ENCODE measurements at regions not wholly inside any gene's neighbourhood (a gene's known extent, or its start where the extent isn't known, plus 50 kb on each side); places are given as distances from the start of the nearest gene placed in this dataset.
A peak's percentile ranks its signal among the peaks of the same experiment; 100 is the strongest.

GRCh38 chr14:73786636-73787485, 64.8 kb upstream of the PTGR2 start:
- H3K36me3 Mint-ChIP-seq (ENCODE audit: insufficient read depth), result peaks cover 15% of the 10 kb centered on the region
- peaks cover 63% of the 10 kb centered on the region for H3K4me1 Mint-ChIP-seq
- DNase-seq (ENCODE audit: low spot score in 2 of 2), result peak; percentile 40 to 42
- no peaks in the 10 kb centered on the region for H3K27me3 Mint-ChIP-seq
- peak overlapping the region; percentile 92 for H3K4me3 Mint-ChIP-seq
- ATAC-seq (replicated peaks; ENCODE audit: extremely low read depth, poor library complexity, severe bottlenecking), result peak; percentile 48
- H3K9me3 Mint-ChIP-seq, result no peaks in the 10 kb centered on the region
- H3K27ac Mint-ChIP-seq (ENCODE audit: low read depth), result peak overlapping the region; percentile 97

- Mint-ChIP-seq H3K4me1 (peaks cover 68% of the 10 kb centered on the region), H3K36me3 (ENCODE audit: insufficient read depth) (peaks cover 15% of the 10 kb centered on the region), H3K27ac (ENCODE audit: low read depth) (peak overlapping the region; percentile 97), H3K27me3 (no peaks in the 10 kb centered on the region), H3K9me3 (no peaks in the 10 kb centered on the region), H3K4me3 (peak overlapping the region; percentile 92)
- ATAC-seq (replicated peaks; ENCODE audit: extremely low read depth, poor library complexity, severe bottlenecking), result peak; percentile 78
- DNase-seq (ENCODE audit: low spot score in 2 of 2), result peak; percentile 45 to 55
Observed at GRCh38 chr14:73785834-73786635, 65.6 kb upstream of the PTGR2 start.

DNA sequence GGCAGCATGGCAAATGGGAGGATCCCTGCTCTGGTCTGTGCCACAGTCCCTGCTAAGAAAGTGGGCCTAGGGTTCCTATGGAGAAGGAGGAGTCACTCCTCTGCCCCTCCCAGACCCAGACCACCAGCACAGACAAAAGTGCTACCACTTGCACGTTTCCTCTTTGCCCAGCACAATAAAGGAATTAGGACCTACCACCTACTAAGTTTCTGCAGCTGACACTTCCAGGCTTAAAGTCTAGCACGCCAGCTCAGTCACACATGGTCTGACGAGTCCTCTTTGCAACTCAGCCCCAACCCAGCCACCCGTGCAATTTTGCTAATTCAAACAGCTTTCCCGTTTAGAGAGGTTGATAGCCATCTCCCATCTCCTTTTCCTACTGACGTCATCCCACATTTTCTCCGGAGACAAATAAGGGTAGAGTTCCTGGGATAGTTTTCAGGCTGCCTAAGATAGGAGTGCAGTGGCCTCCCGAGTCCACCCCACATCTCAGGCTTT, 66.2 kb upstream of the PTGR2 start:
- H3K4me1 Mint-ChIP-seq, result peaks cover 74% of the 10 kb centered on the region
- ATAC-seq (replicated peaks; ENCODE audit: extremely low read depth, poor library complexity, severe bottlenecking) (peak; percentile 24), DNase-seq (ENCODE audit: low spot score in 2 of 2) (no peak)
- H3K36me3 Mint-ChIP-seq (ENCODE audit: insufficient read depth), result peaks cover 15% of the 10 kb centered on the region
- H3K9me3 Mint-ChIP-seq, result no peaks in the 10 kb centered on the region
- H3K27ac Mint-ChIP-seq (ENCODE audit: low read depth), result peak overlapping the region; percentile 97
- peak overlapping the region; percentile 92 for H3K4me3 Mint-ChIP-seq
- H3K27me3 Mint-ChIP-seq, result no peaks in the 10 kb centered on the region

GRCh38 chr14:73784988-73785313, 66.7 kb upstream of the PTGR2 start:
- DNase-seq (ENCODE audit: low spot score in 2 of 2) (no peak), ATAC-seq (replicated peaks; ENCODE audit: extremely low read depth, poor library complexity, severe bottlenecking) (no peak)
- Mint-ChIP-seq H3K9me3 (no peaks in the 10 kb centered on the region), H3K27me3 (no peaks in the 10 kb centered on the region), H3K4me1 (peaks cover 79% of the 10 kb centered on the region), H3K36me3 (ENCODE audit: insufficient read depth) (peaks cover 18% of the 10 kb centered on the region), H3K27ac (ENCODE audit: low read depth) (peak overlapping the region; percentile 97), H3K4me3 (peak overlapping the region; percentile 92)

DNA sequence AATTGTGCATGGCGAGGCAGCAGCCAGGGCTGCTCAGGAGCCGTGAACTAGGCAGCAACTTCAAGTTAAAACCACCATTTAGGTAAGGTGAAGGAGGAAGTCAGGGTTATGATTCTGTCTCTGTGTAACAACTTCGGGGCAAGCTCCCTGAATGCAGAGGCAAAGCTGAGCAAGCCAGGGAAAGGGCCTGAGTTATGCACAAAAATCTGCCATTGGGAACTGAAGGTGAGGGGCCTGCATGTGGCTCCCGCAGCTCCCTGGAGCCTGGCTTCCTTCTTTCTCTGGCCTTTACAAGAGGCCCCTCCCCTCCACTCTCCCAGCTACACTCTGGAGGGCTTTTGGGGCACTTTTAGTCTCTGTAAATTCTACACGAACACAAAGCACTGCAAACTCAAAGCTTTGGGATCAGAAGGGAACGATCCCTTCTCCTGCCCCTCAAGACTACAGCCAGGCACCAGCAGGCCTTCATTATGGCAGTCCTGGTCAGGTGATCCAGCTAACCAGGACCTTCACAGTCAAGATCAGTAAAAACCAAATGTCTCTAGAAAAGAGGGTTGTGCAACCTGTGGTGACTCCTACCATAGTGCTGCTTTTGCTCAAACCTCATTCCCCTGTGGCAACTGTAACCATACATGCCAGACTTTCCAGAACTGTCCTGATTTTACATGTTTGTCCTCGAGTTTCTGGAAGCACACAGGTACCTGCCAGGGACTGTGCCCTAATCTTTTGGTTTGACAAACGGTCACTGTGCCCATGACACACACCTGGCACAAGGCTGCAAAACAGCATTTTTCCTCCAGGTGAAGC, 67.2 kb upstream of the PTGR2 start:
- DNase-seq (ENCODE audit: low spot score in 2 of 2), result no peak
- Mint-ChIP-seq H3K27ac (ENCODE audit: low read depth) (peak overlapping the region; percentile 97), H3K27me3 (no peaks in the 10 kb centered on the region), H3K4me1 (peaks cover 75% of the 10 kb centered on the region), H3K36me3 (ENCODE audit: insufficient read depth) (peaks cover 20% of the 10 kb centered on the region), H3K9me3 (no peaks in the 10 kb centered on the region), H3K4me3 (peak overlapping the region; percentile 92)
- ATAC-seq (replicated peaks; ENCODE audit: extremely low read depth, poor library complexity, severe bottlenecking), result no peak

DNA sequence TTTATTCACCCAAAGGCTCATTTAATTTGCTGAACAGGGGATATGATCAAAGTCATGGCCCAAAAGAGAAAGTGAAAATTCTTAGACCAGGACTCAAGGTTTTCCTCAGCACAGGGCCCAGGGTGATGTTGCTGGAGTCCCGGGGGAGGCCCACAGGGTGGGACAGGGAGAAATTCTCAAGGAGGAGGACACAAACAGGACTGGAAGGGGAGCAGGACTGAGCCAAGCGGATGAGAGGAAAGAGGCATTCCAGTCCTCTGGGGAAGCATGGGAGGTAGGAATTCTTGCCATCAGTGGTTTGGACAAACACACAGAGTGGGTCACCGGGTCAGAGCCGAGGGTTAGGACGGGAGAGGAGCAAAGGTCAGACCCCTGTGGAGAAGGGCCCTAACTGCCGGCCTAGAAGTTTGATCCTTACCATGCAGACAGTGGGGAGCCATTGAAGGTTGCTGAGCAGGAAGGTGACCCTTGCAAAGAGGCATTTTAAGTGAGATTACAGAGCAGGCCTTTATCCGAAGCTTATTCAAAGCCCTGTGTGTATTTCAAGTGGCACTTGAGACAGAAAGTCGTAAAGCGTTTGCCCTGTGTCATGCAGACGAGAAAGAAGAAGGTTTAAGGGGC, 68.4 kb upstream of the PTGR2 start:
- H3K27me3 Mint-ChIP-seq, result no peaks in the 10 kb centered on the region
- DNase-seq (ENCODE audit: low spot score in 2 of 2) (no peak), ATAC-seq (replicated peaks; ENCODE audit: extremely low read depth, poor library complexity, severe bottlenecking) (no peak)
- peaks cover 71% of the 10 kb centered on the region for H3K4me1 Mint-ChIP-seq
- peak overlapping the region; percentile 92 for H3K4me3 Mint-ChIP-seq
- H3K36me3 Mint-ChIP-seq (ENCODE audit: insufficient read depth), result peaks cover 17% of the 10 kb centered on the region
- no peaks in the 10 kb centered on the region for H3K9me3 Mint-ChIP-seq
- H3K27ac Mint-ChIP-seq (ENCODE audit: low read depth), result peak overlapping the region; percentile 97

DNA sequence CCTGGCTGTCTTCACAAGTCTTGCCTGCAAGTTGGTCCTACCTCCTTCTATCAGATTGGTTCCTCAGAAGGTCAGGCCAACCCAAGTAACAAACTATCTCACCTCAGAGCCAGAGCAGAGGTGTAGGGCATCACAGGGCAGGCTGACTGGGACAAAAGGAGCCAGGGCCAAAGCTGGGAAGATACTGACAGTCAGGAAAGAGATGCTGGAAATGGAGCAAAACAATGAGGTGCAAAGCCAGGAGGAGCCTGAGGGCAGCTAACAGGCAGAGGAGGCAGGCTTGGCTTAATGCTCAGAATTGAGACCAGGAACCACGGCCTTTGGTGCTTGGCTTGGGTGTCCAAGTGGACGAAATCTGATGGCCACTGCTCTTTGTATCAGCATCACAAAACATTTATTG, 68.4 kb upstream of the PNMA1 start:
- DNase-seq (ENCODE audit: low spot score in 2 of 2) (no peak), ATAC-seq (replicated peaks; ENCODE audit: extremely low read depth, poor library complexity, severe bottlenecking) (no peak)
- Mint-ChIP-seq H3K36me3 (ENCODE audit: insufficient read depth) (peaks cover 17% of the 10 kb centered on the region), H3K4me3 (peak overlapping the region; percentile 92), H3K9me3 (no peaks in the 10 kb centered on the region), H3K27ac (ENCODE audit: low read depth) (peak overlapping the region; percentile 97), H3K27me3 (no peaks in the 10 kb centered on the region), H3K4me1 (peaks cover 68% of the 10 kb centered on the region)

DNA sequence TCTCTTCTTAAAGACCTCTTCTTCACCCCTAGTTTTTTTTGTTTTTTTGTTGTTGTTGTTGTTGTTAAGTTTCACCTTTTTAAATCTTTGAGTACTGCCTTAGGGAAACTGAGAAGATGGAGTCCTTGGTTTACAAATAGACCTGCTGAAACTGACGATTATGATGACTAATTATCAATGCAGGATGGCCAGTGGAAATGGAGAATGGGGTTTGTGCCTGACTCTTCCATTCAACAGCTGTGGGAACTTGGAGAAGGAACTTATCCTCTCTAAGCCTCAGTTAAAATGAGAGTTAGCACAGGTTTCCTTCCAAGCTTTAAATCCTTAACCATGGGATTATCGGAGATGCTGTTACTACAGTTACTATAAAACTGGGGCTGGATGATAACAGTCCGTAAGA, 66.7 kb upstream of the PNMA1 start:
- DNase-seq (ENCODE audit: low spot score in 2 of 2), result no peak
- peaks cover 12% of the 10 kb centered on the region for H3K36me3 Mint-ChIP-seq (ENCODE audit: insufficient read depth)
- H3K27me3 Mint-ChIP-seq, result no peaks in the 10 kb centered on the region
- no peak for ATAC-seq (replicated peaks; ENCODE audit: extremely low read depth, poor library complexity, severe bottlenecking)
- H3K27ac Mint-ChIP-seq (ENCODE audit: low read depth), result no peak overlapping the region
- no peak overlapping the region for H3K4me3 Mint-ChIP-seq
- H3K9me3 Mint-ChIP-seq, result no peaks in the 10 kb centered on the region
- H3K4me1 Mint-ChIP-seq, result peaks cover 68% of the 10 kb centered on the region

DNA sequence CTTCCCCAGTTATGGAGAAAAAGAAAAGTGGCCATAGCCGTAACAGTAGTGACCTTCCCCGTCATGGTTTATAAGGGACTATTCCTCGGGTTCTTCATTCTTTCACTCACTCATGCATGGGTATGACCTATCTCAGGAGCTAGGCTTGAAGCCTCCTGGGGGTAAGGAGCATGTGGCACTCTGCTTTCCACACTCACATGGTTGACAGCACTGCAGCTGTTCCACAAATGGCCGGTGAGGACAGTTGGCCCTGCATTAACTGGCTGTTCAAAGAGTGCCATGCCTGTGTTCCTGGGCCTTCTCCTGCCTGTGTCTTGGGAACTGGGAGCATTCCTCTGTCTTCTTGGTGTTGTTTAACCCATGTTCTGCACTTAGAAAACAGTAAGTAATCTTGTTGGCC, 66.2 kb upstream of the PNMA1 start:
- H3K4me1 Mint-ChIP-seq, result peaks cover 63% of the 10 kb centered on the region
- H3K27ac Mint-ChIP-seq (ENCODE audit: low read depth), result peak overlapping the region; percentile 35
- no peaks in the 10 kb centered on the region for H3K27me3 Mint-ChIP-seq
- DNase-seq (ENCODE audit: low spot score in 2 of 2) (no peak), ATAC-seq (replicated peaks; ENCODE audit: extremely low read depth, poor library complexity, severe bottlenecking) (no peak)
- H3K36me3 Mint-ChIP-seq (ENCODE audit: insufficient read depth), result peaks cover 11% of the 10 kb centered on the region
- H3K9me3 Mint-ChIP-seq, result no peaks in the 10 kb centered on the region
- H3K4me3 Mint-ChIP-seq, result no peak overlapping the region

- Mint-ChIP-seq H3K4me3 (no peak overlapping the region), H3K36me3 (ENCODE audit: insufficient read depth) (peaks cover 7% of the 10 kb centered on the region), H3K4me1 (peaks cover 56% of the 10 kb centered on the region), H3K9me3 (no peaks in the 10 kb centered on the region), H3K27me3 (no peaks in the 10 kb centered on the region), H3K27ac (ENCODE audit: low read depth) (no peak overlapping the region)
- DNase-seq (ENCODE audit: low spot score in 2 of 2), result no peak
- ATAC-seq (replicated peaks; ENCODE audit: extremely low read depth, poor library complexity, severe bottlenecking), result no peak
Observed at GRCh38 chr14:73778736-73779135, 64.6 kb upstream of the PNMA1 start.

DNA sequence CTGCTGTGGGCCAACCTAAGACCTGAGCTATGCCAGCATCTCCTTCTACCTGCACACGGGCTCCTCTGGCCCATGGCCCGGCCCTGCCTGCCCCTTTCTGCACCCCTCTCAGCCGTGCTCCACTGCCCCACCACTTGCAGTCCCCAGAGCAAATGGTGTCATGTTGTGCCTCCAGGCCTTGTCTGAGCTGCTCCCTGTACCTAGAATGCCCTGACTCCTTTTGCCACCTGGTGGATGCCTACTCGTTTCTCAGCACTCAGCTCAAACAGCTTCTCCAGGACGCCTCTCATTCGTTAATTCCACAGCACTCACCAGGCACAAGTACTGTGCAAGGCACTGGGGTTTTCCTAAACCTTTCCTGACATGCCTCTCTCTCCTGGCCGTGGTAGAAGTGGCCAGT, 63.2 kb upstream of the PNMA1 start:
- Mint-ChIP-seq H3K4me1 (peaks cover 53% of the 10 kb centered on the region), H3K4me3 (peak overlapping the region; percentile 34), H3K27ac (ENCODE audit: low read depth) (no peak overlapping the region), H3K36me3 (ENCODE audit: insufficient read depth) (peaks cover 7% of the 10 kb centered on the region), H3K27me3 (no peaks in the 10 kb centered on the region), H3K9me3 (no peaks in the 10 kb centered on the region)
- no peak for DNase-seq (ENCODE audit: low spot score in 2 of 2)
- no peak for ATAC-seq (replicated peaks; ENCODE audit: extremely low read depth, poor library complexity, severe bottlenecking)

DNA sequence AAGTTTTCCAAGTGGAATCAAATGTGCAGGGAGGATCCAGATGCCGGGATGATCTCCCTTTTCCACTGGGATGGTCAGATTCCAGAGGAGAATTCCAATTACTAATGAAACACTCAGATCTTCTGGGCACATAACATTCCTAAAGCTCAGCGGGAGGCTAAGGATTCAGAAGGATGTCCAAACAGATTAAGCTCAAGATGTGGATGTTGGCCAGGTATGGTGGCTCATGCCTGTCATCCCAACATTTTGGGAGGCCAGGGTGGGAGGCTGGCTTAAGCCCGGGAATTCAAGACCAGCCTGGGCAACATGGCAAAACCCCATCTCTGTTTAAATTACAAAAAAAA, 62.0 kb upstream of the PNMA1 start:
- DNase-seq (ENCODE audit: low spot score in 2 of 2), result no peak
- H3K36me3 Mint-ChIP-seq (ENCODE audit: insufficient read depth), result peaks cover 17% of the 10 kb centered on the region
- no peak overlapping the region for H3K27ac Mint-ChIP-seq (ENCODE audit: low read depth)
- H3K27me3 Mint-ChIP-seq, result no peaks in the 10 kb centered on the region
- H3K9me3 Mint-ChIP-seq, result no peaks in the 10 kb centered on the region
- peaks cover 60% of the 10 kb centered on the region for H3K4me1 Mint-ChIP-seq
- ATAC-seq (replicated peaks; ENCODE audit: extremely low read depth, poor library complexity, severe bottlenecking), result no peak
- H3K4me3 Mint-ChIP-seq, result no peak overlapping the region

Data from central memory CD8-positive, alpha-beta T cell (primary cell).